NT2/D1 (cell line): ENCODE measurements at regions not wholly inside any gene's neighbourhood (a gene's known extent, or its start where the extent isn't known, plus 50 kb on each side); places are given as distances from the start of the nearest gene placed in this dataset.

Experiments
- SUZ12 ChIP-seq: IDR thresholded peaks from 2 replicates; pipeline ENCODE4 v1.6.1; 2011; ENCODE audit not compliant: insufficient read length, insufficient read depth; ENCODE audit errors: extremely low read depth
- YY1 ChIP-seq: IDR thresholded peaks from 2 replicates; pipeline ENCODE4 v1.6.1; 2011; ENCODE audit not compliant: insufficient read length, insufficient read depth
- ZNF274 ChIP-seq: IDR thresholded peaks from 2 replicates; pipeline ENCODE4 v1.6.1; 2011; ENCODE audit warnings: mild to moderate bottlenecking, low read depth, low read length

DNA sequence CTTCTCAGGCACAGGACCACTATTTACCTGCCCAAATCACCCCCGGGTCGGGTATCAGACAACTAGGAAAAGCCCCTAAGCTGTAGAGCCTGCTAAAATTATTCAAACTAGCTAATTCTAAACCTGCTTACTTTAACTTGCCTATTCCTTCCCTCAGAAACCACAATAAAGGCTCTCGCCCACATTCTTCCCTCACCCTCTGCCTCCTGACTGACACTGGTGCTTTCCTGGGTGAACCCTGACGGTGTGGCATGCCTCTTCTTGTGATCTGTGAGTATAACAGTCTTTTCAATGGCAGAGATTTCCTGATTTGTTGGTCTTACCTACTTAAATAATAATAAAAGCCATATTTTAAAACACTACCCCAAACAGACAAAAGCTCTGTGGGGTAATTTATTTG is 209.4 kb upstream of the XIST start:
- TF ChIP-seq YY1: no peak
- no peak for TF ChIP-seq ZNF274
- TF ChIP-seq SUZ12: no peak
